DND-41 (cell line): ENCODE measurements at regions not wholly inside any gene's neighbourhood (a gene's known extent, or its start where the extent isn't known, plus 50 kb on each side); places are given as distances from the start of the nearest gene placed in this dataset.

ENCODE experiments used
- ATAC-seq: fragments of 200-7000 bp; cut with Tn5 transposase; 3 replicates; pipeline ENCODE4 v1.9.1; 2021; ENCODE audit warnings: low read depth; ENCODE audit not compliant: insufficient read depth
- DNase-seq: peaks from one replicate; pipeline ENCODE4 v3.0.0-alpha.2; 2020
- H2AFZ ChIP-seq: 2 replicates; pipeline ENCODE4 v1.6.0; 2012; ENCODE audit warnings: low read depth, low read length
- H3K27ac ChIP-seq: 2 replicates; pipeline ENCODE4 v1.5.1; 2012; ENCODE audit warnings: low read length, inconsistent platforms
- H3K27me3 ChIP-seq: fragments of 200-600 bp; sonication (generic); 2 replicates; pipeline ENCODE4 v1.6.0; 2012; ENCODE audit warnings: low read length, mild to moderate bottlenecking, inconsistent platforms; ENCODE audit not compliant: insufficient read depth, poor library complexity
- H3K36me3 ChIP-seq: 2 replicates; pipeline ENCODE4 v1.5.1; 2012; ENCODE audit warnings: low read length, inconsistent platforms; ENCODE audit not compliant: insufficient read depth
- H3K4me1 ChIP-seq: 2 replicates; pipeline ENCODE4 v1.5.1; 2012; ENCODE audit warnings: mild to moderate bottlenecking, low read length; ENCODE audit not compliant: insufficient read depth
- H3K4me2 ChIP-seq: 2 replicates; pipeline ENCODE4 v1.6.0; 2012; ENCODE audit warnings: mild to moderate bottlenecking, moderate library complexity, low read length, inconsistent platforms; ENCODE audit not compliant: insufficient read depth
- H3K4me3 ChIP-seq, 2 experiments: fragments of 200-600 bp in 1 of 2; shearing (Covaris generic) in 1 of 2; 2 replicates each; pipeline ENCODE4 v1.5.1; 2012 to 2016; ENCODE audit warnings: inconsistent platforms in 2 of 2, low read length in 2 of 2, mild to moderate bottlenecking in 2 of 2, low read depth in 1 of 2, moderate library complexity in 1 of 2
- H3K79me2 ChIP-seq: 2 replicates; pipeline ENCODE4 v1.6.0; 2012; ENCODE audit warnings: low read length, inconsistent platforms; ENCODE audit not compliant: insufficient read depth
- H3K9ac ChIP-seq: 2 replicates; pipeline ENCODE4 v1.6.0; 2012; ENCODE audit warnings: low read depth, mild to moderate bottlenecking, inconsistent platforms, low read length, moderate library complexity
- H3K9me3 ChIP-seq: 2 replicates; pipeline ENCODE4 v1.5.1; 2012; ENCODE audit warnings: low read length, moderate library complexity, mild to moderate bottlenecking, inconsistent platforms; ENCODE audit not compliant: insufficient read depth, severe bottlenecking
- H4K20me1 ChIP-seq: 2 replicates; pipeline ENCODE4 v1.6.0; 2012; ENCODE audit warnings: low read length; ENCODE audit not compliant: insufficient read depth
- CTCF ChIP-seq: IDR thresholded peaks from 2 replicates; pipeline ENCODE4 v1.5.1; 2012; ENCODE audit warnings: borderline replicate concordance, low read length, moderate library complexity, mild to moderate bottlenecking; ENCODE audit not compliant: poor library complexity, severe bottlenecking; ENCODE audit errors: extremely low read depth
- EZH2 ChIP-seq: IDR thresholded peaks from 3 replicates; pipeline ENCODE4 v1.6.1; 2012; ENCODE audit warnings: borderline replicate concordance, low read depth, mild to moderate bottlenecking, moderate library complexity, low read length, inconsistent platforms; ENCODE audit not compliant: severe bottlenecking

DNA sequence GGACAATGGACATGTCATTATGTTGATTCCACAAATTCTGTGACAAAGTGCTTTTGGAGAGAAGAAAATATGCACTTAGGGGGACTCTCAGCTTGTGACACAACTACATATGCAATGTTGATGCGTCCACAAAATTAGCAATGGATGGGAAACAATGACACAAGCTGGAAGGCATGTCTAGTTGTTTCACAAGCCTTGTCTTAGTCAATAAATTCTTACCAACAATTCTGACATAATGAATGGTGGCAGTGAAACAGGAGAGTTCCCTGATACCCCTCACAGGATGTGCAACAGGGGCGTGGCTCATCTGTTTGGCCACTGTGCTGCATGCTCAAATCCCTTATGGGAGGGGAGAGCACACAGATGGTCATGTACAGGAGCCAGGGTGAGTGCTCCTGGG lies 347.2 kb upstream of the DLGAP1 start:
- H4K20me1 ChIP-seq: no peaks in the 10 kb centered on the region
- DNase-seq (no peak), ATAC-seq (no peak)
- H3K9ac ChIP-seq: no peak overlapping the region
- no peak overlapping the region for H3K4me2 ChIP-seq
- no peak overlapping the region for H2AFZ ChIP-seq
- no peaks in the 10 kb centered on the region for H3K9me3 ChIP-seq
- no peaks in the 10 kb centered on the region for H3K4me1 ChIP-seq
- no peak for TF ChIP-seq CTCF
- TF ChIP-seq EZH2: no peak
- no peak overlapping the region for H3K27ac ChIP-seq
- H3K36me3 ChIP-seq: no peaks in the 10 kb centered on the region
- no peaks in the 10 kb centered on the region for H3K27me3 ChIP-seq
- no peaks in the 10 kb centered on the region for H3K79me2 ChIP-seq
- H3K4me3 ChIP-seq: no peak overlapping the region

DNA sequence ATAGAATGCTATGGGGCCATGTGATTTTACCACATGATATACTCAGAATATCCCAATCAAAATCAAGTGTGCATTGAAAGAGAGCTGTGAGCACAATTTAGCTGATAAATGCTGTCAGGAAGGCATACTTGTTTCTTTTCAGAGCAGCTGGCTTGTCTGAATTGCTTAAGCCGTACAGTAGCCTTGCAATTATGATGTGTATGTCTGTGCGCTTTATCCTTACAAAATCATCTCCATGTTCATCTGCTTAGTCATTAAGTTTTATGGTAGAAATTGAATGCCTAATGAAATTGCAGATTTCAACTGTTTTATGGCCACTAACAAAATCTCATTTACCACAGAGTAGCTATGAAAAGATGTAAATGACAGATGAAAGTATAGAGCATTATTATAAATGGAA lies 346.0 kb upstream of the DLGAP1 start:
- ATAC-seq (no peak), DNase-seq (no peak)
- no peaks in the 10 kb centered on the region for H3K27me3 ChIP-seq
- no peak overlapping the region for H3K27ac ChIP-seq
- H3K4me1 ChIP-seq: no peaks in the 10 kb centered on the region
- H2AFZ ChIP-seq: no peak overlapping the region
- no peak overlapping the region for H3K4me2 ChIP-seq
- H3K9ac ChIP-seq: no peak overlapping the region
- no peaks in the 10 kb centered on the region for H3K79me2 ChIP-seq
- TF ChIP-seq CTCF (no peak), EZH2 (no peak)
- H4K20me1 ChIP-seq: no peaks in the 10 kb centered on the region
- no peaks in the 10 kb centered on the region for H3K9me3 ChIP-seq
- no peaks in the 10 kb centered on the region for H3K36me3 ChIP-seq
- H3K4me3 ChIP-seq: no peak overlapping the region

DNA sequence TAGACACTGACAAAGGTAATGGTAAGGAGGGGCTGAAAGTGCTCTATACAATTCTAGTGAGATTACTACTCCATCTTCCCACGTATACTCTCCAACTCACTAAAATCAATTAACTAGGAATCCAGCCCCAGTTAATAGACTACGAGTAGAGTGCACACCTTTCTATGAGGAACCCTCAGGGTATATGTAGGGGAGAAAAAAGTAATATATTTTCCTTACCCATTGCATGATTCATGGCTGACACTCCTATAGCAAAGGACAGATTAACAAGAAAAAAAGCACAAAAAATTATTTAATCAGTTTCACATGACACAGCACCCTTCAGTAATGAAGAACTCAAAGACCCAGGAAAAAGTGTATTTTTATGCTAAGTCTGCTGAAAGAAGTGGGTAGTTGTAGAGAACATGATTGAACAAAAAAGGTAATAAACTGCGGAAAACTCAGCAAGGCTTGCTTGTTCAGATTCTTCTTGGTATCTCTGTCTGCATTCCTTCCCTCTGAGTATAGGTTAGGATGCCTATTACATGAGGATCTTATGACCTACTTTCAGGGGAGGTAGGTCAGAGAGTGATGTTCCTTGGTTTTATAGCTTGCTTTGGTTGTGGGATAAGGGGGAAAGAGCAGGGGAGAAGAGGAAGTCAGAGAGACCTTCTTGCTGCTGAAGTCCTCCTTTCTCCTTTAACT lies 342.0 kb upstream of the DLGAP1 start:
- Histone ChIP-seq H4K20me1 (no peaks in the 10 kb centered on the region), H2AFZ (no peak overlapping the region), H3K4me2 (no peak overlapping the region), H3K27me3 (no peaks in the 10 kb centered on the region), H3K4me1 (no peaks in the 10 kb centered on the region), H3K27ac (no peak overlapping the region), H3K4me3 (no peak overlapping the region), H3K9me3 (no peaks in the 10 kb centered on the region), H3K9ac (no peak overlapping the region), H3K36me3 (no peaks in the 10 kb centered on the region), H3K79me2 (no peaks in the 10 kb centered on the region)
- ATAC-seq: no peak
- DNase-seq: no peak
- no peak for TF ChIP-seq EZH2
- no peak for TF ChIP-seq CTCF
